GM19452 (cell line): ENCODE measurements at regions not wholly inside any gene's neighbourhood (a gene's known extent, or its start where the extent isn't known, plus 50 kb on each side); places are given as distances from the start of the nearest gene placed in this dataset.
"Not testable (repeated sequence)": the region's sequence is repeated elsewhere in the genome, so short reads cannot be mapped to it uniquely, and the experiment has no call there.

Experiments
- ATAC-seq: cut with Tn5 transposase; IDR thresholded peaks from one replicate; pipeline ENCODE4 v1.9.1; 2021; ENCODE audit not compliant: unreplicated experiment

DNA sequence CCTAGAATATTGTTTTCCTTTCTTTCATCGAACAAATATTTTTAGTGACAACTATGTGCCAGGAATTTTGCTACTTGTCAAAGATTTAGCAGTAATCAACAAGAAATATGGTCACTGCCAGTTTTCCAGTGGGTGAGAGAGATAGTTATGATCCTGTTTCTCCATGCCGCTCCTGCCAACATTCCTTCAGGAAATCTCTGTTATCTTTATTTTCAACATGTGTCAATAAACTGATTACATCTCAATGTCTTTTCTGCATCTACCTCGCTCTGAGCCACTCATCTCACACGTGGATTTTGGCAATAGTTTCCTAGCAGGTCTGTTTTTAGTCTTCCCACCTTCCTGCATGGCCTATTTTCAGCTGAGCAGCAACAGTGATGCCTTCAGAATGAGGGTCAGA is 650.0 kb upstream of the STXBP6 start:
- ATAC-seq, result no peak

DNA sequence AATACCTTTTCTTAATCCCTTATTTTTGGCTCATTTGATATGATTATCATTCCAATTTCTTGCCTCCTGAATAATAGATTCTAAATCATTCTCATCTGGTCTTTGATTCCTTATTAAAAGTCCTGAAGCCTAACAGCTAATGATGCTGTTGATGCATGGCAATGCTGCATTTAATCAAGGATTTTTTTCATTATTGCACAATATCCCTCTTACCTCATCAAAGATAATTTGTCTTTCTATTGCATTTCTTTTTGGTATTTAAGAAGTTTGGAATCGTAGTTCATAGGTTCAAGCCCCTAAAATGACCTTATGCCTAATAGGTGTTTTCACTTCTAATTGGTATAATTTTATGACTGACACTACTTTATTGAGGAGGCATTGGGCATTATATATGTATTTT is 648.2 kb upstream of the STXBP6 start:
- ATAC-seq, result no peak

DNA sequence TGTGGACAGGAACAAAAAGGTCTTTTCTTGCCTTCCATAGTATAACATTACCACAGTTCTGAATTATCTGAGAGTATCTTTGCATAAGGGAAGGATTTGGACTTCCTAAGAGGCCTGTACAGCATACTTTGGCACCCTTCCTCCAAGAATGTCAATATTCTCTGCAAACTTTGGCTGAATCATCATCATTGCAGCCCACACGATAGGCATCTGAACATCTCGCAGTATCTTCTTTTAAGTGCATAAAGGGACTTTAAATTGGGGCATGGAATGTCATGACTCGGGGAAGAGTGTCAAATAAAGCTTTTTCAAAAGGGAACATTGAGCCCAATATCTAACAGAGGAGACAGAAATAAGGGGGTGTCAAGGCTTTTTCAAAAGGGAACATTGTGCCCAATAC is 646.2 kb upstream of the STXBP6 start:
- no peak for ATAC-seq

DNA sequence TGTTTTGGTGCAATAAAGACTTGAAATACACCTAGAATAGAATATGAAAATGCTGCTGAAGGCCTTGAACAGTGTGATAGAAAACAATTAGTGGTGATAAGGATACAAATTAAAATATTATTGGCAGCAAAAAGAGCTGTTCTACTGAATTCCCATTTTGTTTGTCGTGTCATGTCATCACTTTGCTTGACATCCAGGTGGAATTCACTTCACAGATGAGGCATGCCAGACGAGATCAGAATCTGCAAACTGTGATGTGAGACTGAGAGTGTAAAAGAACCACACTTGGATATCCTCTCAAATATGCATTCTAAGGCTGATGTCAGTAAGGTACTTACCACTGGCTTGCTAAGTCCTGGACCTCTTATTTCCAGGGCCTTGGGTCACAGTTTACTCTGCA is 635.1 kb upstream of the STXBP6 start:
- ATAC-seq, result no peak

DNA sequence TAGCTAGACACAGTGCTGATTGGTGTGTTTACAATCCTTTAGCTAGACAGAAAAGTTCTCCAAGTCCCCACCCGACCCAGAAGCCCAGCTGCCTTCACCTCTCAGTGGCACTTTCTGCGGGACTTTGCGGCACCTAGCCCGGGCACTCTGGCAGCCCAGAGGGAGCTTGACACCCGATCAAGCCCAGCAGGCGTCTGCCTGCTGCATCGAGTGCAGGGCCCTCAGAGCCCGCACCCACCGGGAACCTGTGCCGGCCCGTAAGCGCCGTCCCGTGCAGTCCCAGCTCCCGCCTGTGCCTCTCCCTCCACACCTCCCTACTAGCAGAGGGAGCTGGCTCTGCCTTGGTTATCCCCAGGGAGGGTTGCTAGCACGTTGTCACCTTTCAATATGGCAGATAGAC is 631.0 kb upstream of the STXBP6 start:
- ATAC-seq, result no peak

DNA sequence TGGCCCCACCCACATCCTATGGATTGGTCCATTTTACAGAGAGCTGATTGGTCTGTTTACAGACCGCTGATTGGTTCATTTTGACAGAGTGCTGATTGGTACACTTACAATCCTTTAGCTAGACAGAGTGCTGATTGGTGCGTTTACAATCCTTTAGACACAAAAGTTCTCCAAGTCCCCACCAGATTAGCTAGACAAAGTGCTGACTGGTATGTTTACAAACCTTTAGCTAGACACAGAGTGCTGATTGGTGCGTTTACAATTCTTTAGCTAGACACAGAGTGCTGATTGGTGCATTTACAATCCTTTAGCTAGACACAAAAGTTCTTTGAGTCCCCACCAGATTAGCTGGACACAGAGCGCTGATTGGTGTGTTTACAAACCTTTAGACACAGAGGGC is 630.6 kb upstream of the STXBP6 start:
- ATAC-seq, result not testable (repeated sequence)

DNA sequence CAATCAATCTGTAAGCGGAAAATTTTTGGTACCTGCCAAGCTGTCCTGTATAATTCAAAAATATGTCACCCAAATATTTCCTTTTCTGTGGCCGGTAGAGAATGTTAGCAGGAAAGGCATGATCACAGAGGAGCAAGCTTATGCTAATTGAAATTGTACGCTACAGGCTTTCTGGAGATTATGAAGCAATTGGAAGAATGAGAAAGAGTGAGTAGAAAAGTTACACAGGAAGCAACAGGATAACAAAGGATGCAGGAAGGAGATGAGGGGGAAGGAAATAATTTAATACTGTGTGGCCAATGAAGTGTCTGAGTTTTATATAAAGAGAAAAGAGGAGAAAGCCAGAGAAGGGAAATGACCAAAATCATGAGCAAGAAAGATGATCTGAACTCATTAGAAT is 627.2 kb upstream of the STXBP6 start:
- ATAC-seq, result no peak

DNA sequence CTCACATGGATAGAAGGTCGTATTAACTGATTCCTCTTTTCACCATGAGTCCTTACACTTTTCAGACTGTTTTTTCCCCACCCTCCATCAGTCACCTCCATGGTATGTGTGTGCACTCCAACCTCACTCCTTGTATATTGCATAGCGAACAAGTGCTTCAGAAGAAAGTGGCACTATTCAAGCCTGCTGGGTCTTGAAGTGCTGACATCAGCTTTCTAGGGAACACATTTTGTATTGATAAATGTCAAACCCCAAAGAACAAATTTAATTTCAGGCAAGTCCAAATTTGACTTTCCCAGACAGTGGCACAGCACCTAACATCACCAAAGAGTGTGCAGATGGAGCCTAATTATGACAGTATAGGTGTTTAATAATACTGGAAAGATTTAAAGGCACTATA is 617.4 kb upstream of the STXBP6 start:
- ATAC-seq, result no peak

DNA sequence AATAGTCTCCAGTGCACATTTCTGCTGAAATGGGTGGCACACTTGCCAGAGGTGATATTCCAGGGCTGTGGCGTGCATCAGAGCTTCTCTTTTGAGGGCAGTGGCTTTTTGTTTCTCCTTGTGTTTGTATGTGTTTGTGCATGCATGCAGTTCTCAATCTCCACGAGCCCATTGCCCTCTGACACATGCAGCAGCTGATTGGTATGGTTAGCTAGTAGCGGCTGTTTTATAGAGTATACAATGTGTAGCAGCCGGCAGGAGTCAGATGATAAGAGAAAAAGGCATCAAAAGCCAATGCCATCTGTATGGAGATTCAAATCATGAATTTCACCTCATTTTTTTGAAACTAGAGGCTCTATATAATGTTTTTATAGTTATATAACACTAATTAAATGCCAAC is 616.9 kb upstream of the STXBP6 start:
- ATAC-seq, result no peak

DNA sequence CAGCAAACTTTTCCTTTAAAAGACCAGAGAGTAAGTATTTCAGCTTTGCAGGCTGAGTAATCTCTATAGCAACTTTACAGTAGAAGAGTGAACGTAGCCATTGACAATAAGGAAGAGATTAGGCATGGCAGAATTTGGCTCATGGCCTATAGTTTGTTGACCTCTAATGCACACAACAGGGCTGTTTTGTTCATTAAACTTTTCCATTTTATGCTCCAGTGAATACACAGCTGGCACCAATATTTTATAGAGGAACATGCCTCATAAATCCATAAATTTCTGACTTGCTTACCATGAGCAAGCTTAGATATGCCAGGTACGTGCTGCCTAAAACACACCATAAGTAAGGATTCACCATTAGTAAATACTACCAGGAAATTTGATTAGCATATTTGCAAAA is 609.0 kb upstream of the STXBP6 start:
- ATAC-seq, result no peak

DNA sequence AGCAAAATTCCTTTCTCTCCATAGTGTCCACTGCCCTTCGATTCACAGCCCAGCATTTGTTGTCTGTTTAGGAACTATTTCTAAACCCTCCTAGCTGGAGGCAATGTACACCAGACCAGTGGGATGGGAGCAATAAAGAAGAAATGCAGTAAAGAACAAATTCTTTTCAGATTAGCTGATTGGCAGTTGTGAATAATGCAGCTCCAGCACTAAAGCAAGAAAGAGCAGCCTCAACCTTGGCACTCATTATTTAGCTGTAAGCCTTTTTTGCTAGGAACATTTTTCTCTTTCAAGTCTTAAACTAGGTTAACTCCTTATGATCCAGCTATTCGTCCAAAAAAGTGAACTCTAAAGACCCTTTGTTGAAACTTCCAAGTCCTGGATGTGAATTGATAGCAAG is 580.5 kb upstream of the STXBP6 start:
- no peak for ATAC-seq

DNA sequence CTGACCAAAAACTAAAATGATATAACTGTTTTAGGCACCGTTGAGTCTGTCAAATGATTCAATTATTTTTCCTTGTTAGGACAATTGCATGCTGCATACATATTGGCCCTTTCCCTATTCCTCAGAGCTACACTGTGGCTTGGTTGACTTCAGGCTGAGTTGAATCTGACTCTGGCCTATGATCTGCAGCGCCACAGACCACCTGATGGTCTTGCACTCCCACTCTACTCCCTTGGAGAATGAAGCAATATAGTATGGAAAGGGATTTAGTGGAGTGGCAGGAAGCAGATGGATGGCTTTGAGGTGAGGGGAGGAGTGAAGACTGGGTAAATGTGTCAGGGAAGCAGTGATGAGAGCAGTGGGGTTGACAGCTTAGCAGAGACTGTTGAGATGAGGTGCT is 579.0 kb upstream of the STXBP6 start:
- no peak for ATAC-seq

DNA sequence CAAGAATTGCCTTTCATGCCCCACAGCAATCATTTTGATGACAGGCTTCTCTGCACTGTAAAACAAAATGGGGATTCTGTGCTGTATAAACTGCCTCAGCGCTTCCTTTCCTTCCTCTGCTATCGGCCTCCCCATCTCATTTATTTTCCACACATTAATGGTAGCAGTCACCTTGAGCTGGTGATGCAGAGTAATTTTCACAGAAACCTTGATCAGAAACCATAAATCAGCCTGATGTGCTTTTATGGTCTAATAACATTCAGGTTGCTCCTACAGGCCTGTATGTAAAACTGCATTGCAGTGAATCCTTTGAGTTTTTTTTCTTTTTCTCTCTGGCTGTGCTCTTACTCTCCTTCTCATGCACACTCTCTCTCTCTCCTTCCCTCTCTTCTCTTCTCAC is 578.4 kb upstream of the STXBP6 start:
- no peak for ATAC-seq

DNA sequence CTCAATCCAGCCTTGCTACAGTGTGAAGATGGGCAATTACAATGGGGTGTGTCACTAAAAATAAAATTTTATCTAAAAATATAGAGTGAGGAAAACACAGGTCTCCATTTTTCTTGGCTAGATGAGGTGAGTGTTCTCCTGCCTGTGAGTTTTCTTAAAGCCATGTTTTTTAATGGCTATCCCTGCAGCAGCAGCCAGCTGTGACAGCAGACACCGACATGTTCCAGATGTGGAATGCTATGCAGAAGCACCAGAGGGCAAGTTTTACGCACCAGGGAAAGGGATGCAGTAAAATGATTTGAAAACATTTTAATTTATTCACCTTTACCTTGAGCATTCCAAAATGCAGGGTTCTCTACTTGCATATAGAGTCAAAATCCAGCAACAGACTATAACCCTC is 577.0 kb upstream of the STXBP6 start:
- no peak for ATAC-seq

DNA sequence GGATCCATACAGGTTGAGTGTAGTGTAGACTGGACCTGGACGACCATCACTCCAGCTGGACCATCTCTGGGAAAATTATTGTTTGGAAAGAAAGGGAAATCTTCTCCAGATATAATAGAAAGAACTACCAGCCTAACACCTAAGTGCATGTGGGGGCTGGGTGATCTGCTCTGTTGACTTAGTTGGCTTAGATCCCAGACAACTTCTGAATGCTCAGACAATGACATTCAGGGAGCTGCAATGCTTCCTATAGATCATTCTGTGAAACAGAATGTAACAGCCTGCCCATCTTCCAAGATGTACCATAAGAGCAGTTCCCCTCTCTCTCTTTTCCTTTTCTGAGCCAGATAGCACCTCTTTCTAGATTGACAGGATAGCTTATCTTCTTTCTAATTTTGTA is 572.8 kb upstream of the STXBP6 start:
- ATAC-seq, result no peak

DNA sequence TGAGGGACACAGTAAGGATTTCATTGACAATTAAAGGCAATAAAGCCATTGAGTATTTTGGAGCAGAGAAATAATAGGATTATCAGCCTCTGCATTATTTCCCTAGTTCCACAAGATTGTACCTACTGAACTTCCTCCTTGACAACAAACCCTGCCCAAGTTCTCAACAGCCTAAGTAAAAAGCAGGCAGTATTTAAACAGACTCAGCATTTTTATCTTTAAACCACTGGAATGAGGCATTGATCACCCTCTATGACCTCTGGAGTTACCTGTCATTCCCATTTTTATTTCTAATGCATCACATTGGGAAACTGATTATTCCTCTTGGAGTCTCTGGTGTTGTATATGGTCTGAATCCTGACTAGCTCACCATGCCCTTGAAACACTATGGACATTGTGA is 570.6 kb upstream of the STXBP6 start:
- no peak for ATAC-seq

DNA sequence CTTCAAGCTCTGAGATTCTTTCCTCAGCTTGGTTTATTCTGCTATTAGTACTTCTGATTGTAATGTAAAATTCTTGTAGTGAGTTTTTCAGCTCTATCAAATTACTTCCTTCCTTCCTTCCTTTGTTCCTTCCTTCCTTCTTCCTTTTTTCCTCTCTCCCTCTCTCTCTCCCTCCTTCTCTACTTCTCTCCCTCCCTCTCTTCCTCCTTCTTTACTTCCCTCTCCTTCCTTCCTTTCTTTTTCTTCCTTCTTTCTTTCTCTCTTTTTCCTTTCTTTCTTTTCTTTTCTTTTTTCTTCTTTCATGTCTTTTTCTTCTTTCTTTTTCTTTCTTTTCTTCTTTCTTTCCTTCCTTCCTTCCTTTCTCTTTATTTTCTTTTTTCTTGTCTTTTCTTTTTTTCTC is 565.2 kb upstream of the STXBP6 start:
- no peak for ATAC-seq

DNA sequence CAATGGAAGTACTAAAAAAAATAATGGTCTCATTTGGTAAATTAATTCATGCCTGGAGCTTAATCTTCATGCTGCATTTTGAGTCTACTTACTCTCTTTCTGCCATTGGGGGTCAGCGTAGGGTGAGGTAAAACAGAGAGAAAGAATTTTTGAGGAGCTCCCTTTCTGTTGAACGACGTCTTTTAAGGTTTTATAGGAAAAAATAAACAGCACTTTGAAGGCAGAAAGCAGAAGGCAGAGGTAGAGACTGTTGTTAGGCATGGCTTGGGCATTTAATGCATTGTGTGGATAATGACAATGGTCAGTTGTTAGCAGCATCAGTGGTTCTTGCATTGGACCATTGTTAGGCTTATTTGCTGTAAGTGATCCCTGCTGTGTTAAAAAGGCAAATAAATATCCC is 557.2 kb upstream of the STXBP6 start:
- no peak for ATAC-seq

DNA sequence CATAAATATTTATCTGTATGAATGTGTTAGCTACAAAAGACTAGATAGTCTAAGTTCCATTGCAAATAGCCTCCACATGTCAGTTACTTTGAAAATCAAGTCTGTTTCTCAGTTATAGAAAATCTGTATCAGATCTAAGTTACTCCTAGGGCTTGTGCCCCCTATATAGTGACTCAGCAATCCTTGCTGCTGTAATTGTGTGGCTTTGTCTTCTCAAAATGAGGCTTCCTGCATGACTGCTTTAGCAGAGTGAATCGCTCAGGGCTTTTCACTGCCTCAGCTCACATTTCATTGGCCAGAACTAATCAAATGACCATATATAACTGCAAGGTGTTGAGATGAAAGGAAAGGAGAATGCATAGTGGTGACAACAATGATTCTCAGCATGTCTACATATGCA is 552.2 kb upstream of the STXBP6 start:
- ATAC-seq, result no peak

DNA sequence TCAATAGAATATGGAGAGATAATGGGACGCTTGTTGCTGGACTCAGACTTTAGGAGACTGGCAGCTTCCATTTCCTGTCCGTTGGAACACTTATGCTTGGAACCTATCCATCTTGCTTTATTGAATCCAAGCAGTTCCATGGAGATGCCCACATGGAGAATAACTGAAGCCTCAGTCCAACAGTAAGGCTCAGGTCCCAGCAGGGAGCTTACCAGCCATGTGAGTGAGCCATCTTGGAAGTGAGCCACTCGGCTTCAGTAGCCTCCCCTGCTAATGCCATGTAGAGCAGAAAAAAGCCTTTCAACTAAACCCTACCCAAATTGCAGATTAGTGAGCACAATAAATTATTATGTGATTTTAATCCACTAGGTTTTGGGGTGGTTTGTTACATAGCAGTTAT is 538.8 kb upstream of the STXBP6 start:
- ATAC-seq, result no peak

DNA sequence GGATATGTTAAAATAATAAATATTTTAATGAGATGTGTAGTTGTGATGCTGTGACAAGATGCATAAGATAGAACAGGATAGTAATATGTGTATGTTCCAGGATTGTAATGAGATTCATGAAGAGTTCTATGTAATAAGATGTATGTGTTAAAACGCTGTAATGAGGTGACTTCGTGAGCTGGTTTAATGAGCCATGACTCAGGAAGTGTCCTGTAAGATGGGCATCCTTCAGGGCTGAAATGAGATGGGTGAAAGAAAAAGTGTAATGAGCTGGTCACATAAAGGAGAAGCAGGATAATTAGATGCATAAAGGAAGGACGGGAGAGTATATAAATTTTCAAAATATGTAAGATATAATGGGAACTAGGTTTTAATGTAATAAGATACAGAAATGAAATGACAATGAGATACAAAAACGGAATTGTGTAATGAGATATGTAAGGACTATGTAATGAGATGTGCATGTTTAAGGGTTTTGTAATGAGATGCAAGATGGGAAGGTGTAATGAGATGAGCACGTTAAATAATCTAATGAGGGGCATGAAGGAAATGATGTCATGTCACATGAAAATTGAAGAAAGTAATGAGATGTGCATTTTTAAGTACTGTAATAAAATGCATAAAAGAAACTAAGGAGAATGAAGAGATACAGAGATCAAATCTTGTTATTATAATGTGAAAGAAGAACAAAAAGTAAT is 524.8 kb upstream of the STXBP6 start:
- no peak for ATAC-seq

DNA sequence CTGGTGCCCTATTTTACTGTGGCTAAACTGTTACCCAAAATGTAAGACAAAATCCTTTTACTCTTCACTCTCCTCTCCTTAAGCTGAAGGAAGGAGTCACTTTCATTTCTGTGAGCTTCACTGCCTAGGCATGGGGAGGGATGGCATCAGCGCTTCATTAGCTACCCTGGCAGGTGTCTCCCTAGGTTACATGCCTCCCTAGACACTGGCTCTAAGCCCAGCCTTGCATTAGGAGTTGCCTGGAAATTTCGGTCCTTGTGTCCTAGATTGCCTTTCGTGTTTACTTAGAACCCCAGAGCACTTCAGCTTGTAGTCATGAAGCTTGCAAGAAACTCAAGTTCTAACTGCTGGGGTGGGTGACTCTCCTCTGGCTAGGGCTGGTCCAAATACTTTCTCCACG is 520.5 kb upstream of the STXBP6 start:
- ATAC-seq, result no peak

DNA sequence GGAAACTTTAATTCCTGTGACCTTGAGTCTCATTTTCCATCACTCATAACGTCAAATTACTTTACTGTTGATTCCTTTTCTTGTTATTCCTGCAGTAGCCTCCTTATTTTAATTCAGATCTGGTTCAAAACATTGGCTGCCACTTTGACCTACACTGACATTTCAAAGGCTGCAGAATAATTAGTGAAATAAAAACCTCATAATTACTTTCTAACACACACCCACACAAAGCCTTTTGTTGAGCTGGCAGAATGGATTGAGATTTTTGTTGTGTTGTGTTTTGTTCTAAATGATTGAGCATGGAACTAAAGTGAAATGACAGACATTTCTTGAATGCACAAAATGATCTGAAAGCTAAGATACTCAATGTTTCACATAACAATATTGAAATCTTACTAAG is 507.5 kb upstream of the STXBP6 start:
- no peak for ATAC-seq

DNA sequence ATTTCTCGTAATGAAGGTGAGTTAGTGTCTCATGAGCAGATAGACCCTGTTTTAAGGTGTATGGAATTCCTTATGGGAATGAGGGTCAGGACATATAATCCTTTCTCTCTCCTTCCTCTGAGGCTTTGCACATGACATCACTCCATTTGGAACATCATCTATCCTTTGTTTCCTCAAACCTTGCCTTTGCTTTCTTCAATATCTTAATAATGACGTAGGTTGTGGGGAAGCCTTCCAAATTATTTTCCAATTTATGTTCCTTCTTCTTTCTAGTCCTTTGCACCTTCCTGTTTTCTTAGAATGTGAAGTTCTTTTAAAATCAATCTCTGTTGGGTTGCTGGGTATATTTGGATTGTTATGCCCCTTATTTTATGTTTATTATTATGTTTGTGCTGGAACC is 502.9 kb upstream of the STXBP6 start:
- ATAC-seq, result no peak
